Adrenal gland (tissue), 5 donors: ENCODE measurements at regions not wholly inside any gene's neighbourhood (a gene's known extent, or its start where the extent isn't known, plus 50 kb on each side); places are given as distances from the start of the nearest gene placed in this dataset.

Experiments used
- POLR2A ChIP-seq, 2 donors: fragments of 450-650 bp; IDR thresholded peaks; one replicate each; pipeline ENCODE4 v1.6.1; 2017; ENCODE audit warnings: antibody characterized with exemption in 2 of 2, mild to moderate bottlenecking in 2 of 2, moderate library complexity in 1 of 2
- TF ChIP-seq, protein P1 (sequence below), 6 experiments: fragments of 450-650 bp in 4 of 6; fragments of 200-600 bp in 2 of 6; sonication (generic) in 1 of 6; IDR thresholded peaks; 1 replicate in 5 of 6; 2 replicates in 1 of 6; pipeline versions ENCODE4 v1.5.1 to v1.8.0; 2016 to 2021; ENCODE audit warnings: antibody characterized with exemption in 6 of 6, mild to moderate bottlenecking in 2 of 6, moderate library complexity in 1 of 6
- donor health status: DM: no; HTN: no; CAD: no.

- no peak for TF ChIP-seq POLR2A (IDR thresholded peaks at IDR 0.05)
- TF ChIP-seq, protein P1, sequence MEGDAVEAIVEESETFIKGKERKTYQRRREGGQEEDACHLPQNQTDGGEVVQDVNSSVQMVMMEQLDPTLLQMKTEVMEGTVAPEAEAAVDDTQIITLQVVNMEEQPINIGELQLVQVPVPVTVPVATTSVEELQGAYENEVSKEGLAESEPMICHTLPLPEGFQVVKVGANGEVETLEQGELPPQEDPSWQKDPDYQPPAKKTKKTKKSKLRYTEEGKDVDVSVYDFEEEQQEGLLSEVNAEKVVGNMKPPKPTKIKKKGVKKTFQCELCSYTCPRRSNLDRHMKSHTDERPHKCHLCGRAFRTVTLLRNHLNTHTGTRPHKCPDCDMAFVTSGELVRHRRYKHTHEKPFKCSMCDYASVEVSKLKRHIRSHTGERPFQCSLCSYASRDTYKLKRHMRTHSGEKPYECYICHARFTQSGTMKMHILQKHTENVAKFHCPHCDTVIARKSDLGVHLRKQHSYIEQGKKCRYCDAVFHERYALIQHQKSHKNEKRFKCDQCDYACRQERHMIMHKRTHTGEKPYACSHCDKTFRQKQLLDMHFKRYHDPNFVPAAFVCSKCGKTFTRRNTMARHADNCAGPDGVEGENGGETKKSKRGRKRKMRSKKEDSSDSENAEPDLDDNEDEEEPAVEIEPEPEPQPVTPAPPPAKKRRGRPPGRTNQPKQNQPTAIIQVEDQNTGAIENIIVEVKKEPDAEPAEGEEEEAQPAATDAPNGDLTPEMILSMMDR (IDR thresholded peaks at IDR 0.05), result no peak
Observed at GRCh38 chr1:105437847-105438246, 1618.6 kb upstream of the PRMT6 start.
